ENCODE measurements at regions not wholly inside any gene's neighbourhood (a gene's known extent, or its start where the extent isn't known, plus 50 kb on each side); places are given as distances from the start of the nearest gene placed in this dataset.

- TF ChIP-seq ZFP91 (CRISPR knock-in tag; IDR thresholded peaks at IDR 0.05; ENCODE audit: borderline replicate concordance) (no peak), NFRKB (IDR thresholded peaks at IDR 0.05) (no peak), POLR2A (IDR thresholded peaks at IDR 0.05; ENCODE audit: insufficient read depth in 1 of 2, low read depth in 2 of 2, low read length in 2 of 2) (no peak), KLF16 (CRISPR knock-in tag; IDR thresholded peaks at IDR 0.05) (no peak), RFX5 (IDR thresholded peaks at IDR 0.05; ENCODE audit: low read depth, low read length) (no peak), NRL (CRISPR knock-in tag; IDR thresholded peaks at IDR 0.05; ENCODE audit: borderline replicate concordance) (no peak)
- TF ChIP-seq, protein P1, sequence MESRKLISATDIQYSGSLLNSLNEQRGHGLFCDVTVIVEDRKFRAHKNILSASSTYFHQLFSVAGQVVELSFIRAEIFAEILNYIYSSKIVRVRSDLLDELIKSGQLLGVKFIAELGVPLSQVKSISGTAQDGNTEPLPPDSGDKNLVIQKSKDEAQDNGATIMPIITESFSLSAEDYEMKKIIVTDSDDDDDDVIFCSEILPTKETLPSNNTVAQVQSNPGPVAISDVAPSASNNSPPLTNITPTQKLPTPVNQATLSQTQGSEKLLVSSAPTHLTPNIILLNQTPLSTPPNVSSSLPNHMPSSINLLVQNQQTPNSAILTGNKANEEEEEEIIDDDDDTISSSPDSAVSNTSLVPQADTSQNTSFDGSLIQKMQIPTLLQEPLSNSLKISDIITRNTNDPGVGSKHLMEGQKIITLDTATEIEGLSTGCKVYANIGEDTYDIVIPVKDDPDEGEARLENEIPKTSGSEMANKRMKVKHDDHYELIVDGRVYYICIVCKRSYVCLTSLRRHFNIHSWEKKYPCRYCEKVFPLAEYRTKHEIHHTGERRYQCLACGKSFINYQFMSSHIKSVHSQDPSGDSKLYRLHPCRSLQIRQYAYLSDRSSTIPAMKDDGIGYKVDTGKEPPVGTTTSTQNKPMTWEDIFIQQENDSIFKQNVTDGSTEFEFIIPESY (CRISPR knock-in tag; IDR thresholded peaks at IDR 0.05) = no peak
- TF ChIP-seq, protein P2, sequence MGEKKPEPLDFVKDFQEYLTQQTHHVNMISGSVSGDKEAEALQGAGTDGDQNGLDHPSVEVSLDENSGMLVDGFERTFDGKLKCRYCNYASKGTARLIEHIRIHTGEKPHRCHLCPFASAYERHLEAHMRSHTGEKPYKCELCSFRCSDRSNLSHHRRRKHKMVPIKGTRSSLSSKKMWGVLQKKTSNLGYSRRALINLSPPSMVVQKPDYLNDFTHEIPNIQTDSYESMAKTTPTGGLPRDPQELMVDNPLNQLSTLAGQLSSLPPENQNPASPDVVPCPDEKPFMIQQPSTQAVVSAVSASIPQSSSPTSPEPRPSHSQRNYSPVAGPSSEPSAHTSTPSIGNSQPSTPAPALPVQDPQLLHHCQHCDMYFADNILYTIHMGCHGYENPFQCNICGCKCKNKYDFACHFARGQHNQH (CRISPR knock-in tag; IDR thresholded peaks at IDR 0.05) = no peak
These were observed 73.9 kb downstream of the PRLHR start (continued) for GRCh38 chr10:118521415-118522117.
